K562 (cell line): ENCODE measurements at regions not wholly inside any gene's neighbourhood (a gene's known extent, or its start where the extent isn't known, plus 50 kb on each side); places are given as distances from the start of the nearest gene placed in this dataset.

ENCODE experiments used
- ATAC-seq: fragments of 200-7000 bp; cut with Tn5 transposase; 3 replicates; pipeline ENCODE4 v1.9.1; 2020; ENCODE audit warnings: moderate library complexity
- BruUV-seq: library from RNA; stranded (reverse); fragments of 400-500 nt; replicated peaks from 2 replicates; lab custom pipeline; 2021; lab: Mats Ljungman, UMichigan
- CTCF ChIA-PET: fragments of 300-600 bp; formaldehyde crosslinking; extraction: SDS; loops from one replicate; lab custom pipeline; 2021; ENCODE audit warnings: low intra/inter-chr PET ratio; lab: Yijun Ruan, JAX
- POLR2A ChIA-PET: fragments of 300-600, 350-650 bp; sonication (Branson Sonifier 250); formaldehyde crosslinking; extraction: SDS; loops from one replicate; lab custom pipeline; 2021; ENCODE audit warnings: antibody characterized with exemption, inconsistent platforms; lab: Yijun Ruan, JAX
- DNase-seq, 4 experiments: peaks; one replicate each; pipeline versions ENCODE4 v3.0.0 to v3.0.0-alpha.2; 2011 to 2018; ENCODE audit warnings: low spot score in 3 of 4, mixed read lengths in 3 of 4; ENCODE audit errors: extremely low read depth in 1 of 4
- FAIRE-seq: peaks from 2 replicates; lab custom pipeline; 2011; peaks lifted over from hg19 to GRCh38; lab: Jason Lieb, UNC
- H2AFZ ChIP-seq: 2 replicates; pipeline ENCODE4 v1.6.0; 2011; ENCODE audit warnings: low read depth, low read length, control low read depth, inconsistent platforms
- H3K27ac ChIP-seq: fragments of 200-600 bp; 3 replicates; pipeline ENCODE4 v1.8.0; 2011; ENCODE audit warnings: low read depth, mild to moderate bottlenecking, control low read depth, inconsistent platforms, low read length, moderate library complexity, mixed read lengths; ENCODE audit errors: extremely low read depth
- H3K27me3 ChIP-seq, 2 experiments: fragments of 300-600 bp in 1 of 2; 2 replicates in 1 of 2; 3 replicates in 1 of 2; pipeline versions ENCODE4 v1.6.0 to v1.8.0; 2011; ENCODE audit warnings: inconsistent platforms in 2 of 2, low read length in 2 of 2, mild to moderate bottlenecking in 1 of 2, mixed read lengths in 1 of 2, moderate library complexity in 1 of 2; ENCODE audit not compliant: control insufficient read depth in 2 of 2, insufficient read depth in 2 of 2
- H3K36me3 ChIP-seq: fragments of 300-600 bp; 3 replicates; pipeline ENCODE4 v1.8.0; 2011; ENCODE audit warnings: mild to moderate bottlenecking, low read length, inconsistent platforms; ENCODE audit not compliant: control insufficient read depth, insufficient read depth
- H3K4me1 ChIP-seq, 2 experiments: fragments of 200-600 bp in 1 of 2; replicated peaks in 1 of 2; 2 replicates in 1 of 2; 3 replicates in 1 of 2; pipeline versions ENCODE4 v1.5.1 to v1.8.0; 2011; ENCODE audit warnings: inconsistent platforms in 2 of 2, low read length in 2 of 2, mild to moderate bottlenecking in 1 of 2, mixed read lengths in 1 of 2, moderate library complexity in 1 of 2; ENCODE audit not compliant: control insufficient read depth in 2 of 2, insufficient read depth in 2 of 2
- H3K4me2 ChIP-seq: 2 replicates; pipeline ENCODE4 v1.6.1; 2011; ENCODE audit warnings: low read length, control low read depth, inconsistent platforms, mixed read lengths; ENCODE audit not compliant: insufficient read depth
- H3K4me3 ChIP-seq: fragments of 200-600 bp; sonication (generic), shearing (Covaris generic); 2 replicates; pipeline ENCODE4 v1.5.1; 2016; ENCODE audit warnings: control low read depth, inconsistent platforms
- H3K79me2 ChIP-seq: fragments of 200-600 bp; 3 replicates; pipeline ENCODE4 v1.8.0; 2011; ENCODE audit warnings: low read length, inconsistent platforms; ENCODE audit not compliant: control insufficient read depth, insufficient read depth
- H3K9ac ChIP-seq, 2 experiments: 2 replicates each; pipeline versions ENCODE4 v1.6.0 to v1.6.1; 2011; ENCODE audit warnings: low read depth in 2 of 2, low read length in 2 of 2, control low read depth in 1 of 2, inconsistent platforms in 1 of 2, mild to moderate bottlenecking in 1 of 2, mixed read lengths in 1 of 2; ENCODE audit not compliant: insufficient read depth in 1 of 2
- H3K9me1 ChIP-seq: one replicate; pipeline ENCODE4 v1.6.0; 2011; ENCODE audit warnings: inconsistent platforms, mild to moderate bottlenecking, low read length, moderate library complexity; ENCODE audit not compliant: control insufficient read depth, insufficient read depth
- H3K9me3 ChIP-seq: replicated peaks from 2 replicates; pipeline ENCODE4 v1.5.1; 2011; ENCODE audit warnings: low read depth, low read length, inconsistent platforms; ENCODE audit not compliant: control insufficient read depth, insufficient read depth
- H4K20me1 ChIP-seq: replicated peaks from 2 replicates; pipeline ENCODE4 v1.6.1; 2011; ENCODE audit warnings: low read length, inconsistent platforms, mixed read lengths; ENCODE audit not compliant: control insufficient read depth, insufficient read depth
- CEBPG ChIP-seq, 3 experiments: fragments of 200-800 bp in 1 of 3; sonication (Bioruptor generic) in 1 of 3; sonication (generic) in 1 of 3; formaldehyde crosslinking in 1 of 3; IDR thresholded peaks in 2 of 3; conservative IDR thresholded peaks in 1 of 3; 2 replicates each; pipeline versions ENCODE4 v1.6.1 to v1.8.0; 2016 to 2022; ENCODE audit warnings: missing compliant biosample characterization in 2 of 3, missing genetic modification characterization in 2 of 3, mild to moderate bottlenecking in 1 of 3, missing genetic modification reagents in 1 of 3
- MEF2D ChIP-seq: conservative IDR thresholded peaks from 2 replicates; pipeline ENCODE4 v1.6.1; 2016; ENCODE audit warnings: low read depth, missing genetic modification characterization, missing compliant biosample characterization
- MTA2 ChIP-seq: fragments of 450-650 bp; IDR thresholded peaks from 2 replicates; pipeline ENCODE4 v1.6.1; 2016; ENCODE audit warnings: low read depth
- WGBS: fragments of 100-300 bp; shearing (Covaris generic); methylation state at CpG from one replicate; pipeline ENCODE4 v1.1.6; 2016; ENCODE audit warnings: low coverage, mixed read lengths; ENCODE audit not compliant: insufficient coverage; ENCODE audit errors: missing lambda C conversion rate; 5-methylcytosine and 5-hydroxymethylcytosine counted together
- in situ Hi-C: fragments of 300-500 bp; cut with MboI; formaldehyde crosslinking; loops from 4 replicates; pipeline ENCODE4 v1.15.0; 2018; ENCODE audit warnings: inconsistent platforms, mixed read lengths
- intact Hi-C: fragments of 100-400 bp; cut with micrococcal nuclease; formaldehyde crosslinking; loops from 2 replicates; pipeline ENCODE4 v1.14.2; 2022
- TF ChIP-seq, protein P1 (sequence below), 2 experiments: fragments of 450-650 bp; IDR thresholded peaks; 2 replicates each; pipeline ENCODE4 v1.6.1; 2016

DNA sequence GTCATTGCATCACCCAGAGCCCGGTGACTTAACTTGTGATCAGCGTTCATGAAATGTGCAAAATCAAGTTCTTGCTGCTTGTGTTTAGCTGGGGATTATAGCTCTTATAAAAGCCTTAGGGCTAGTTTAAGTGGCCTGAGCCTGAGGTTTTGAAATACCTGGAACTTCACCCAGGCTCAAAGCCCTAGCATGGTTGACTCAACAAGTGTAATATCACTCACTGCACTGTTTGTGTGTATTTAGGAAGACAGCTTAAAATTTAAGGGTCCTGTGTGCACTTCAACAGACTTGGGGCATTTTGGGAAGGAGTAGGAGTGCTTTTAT is 489.5 kb downstream of the GATA3 start:
- TF ChIP-seq MTA2: no peak
- no peak for TF ChIP-seq CEBPG (CRISPR knock-in tag; IDR thresholded peaks at IDR 0.05)
- TF ChIP-seq CEBPG (tag; conservative IDR thresholded peaks at IDR 0.05 in 1 of 2, IDR thresholded peaks at IDR 0.05 in 1 of 2): 0 out of 4 replicates have a peak, but pooled peaks of 1 of the 2 experiments have one; percentile 11
- ChIA-PET POLR2A (no interaction called here), CTCF (no interaction called here)
- no peak overlapping the region for H2AFZ ChIP-seq
- no peaks in the 10 kb centered on the region for H3K9me3 ChIP-seq
- ATAC-seq: no peak
- no peak for FAIRE-seq
- no TSS peak for BruUV-seq
- in situ Hi-C loops (no loop called here), intact Hi-C loops (no loop called here)
- H3K4me3 ChIP-seq: no peak overlapping the region
- H3K27ac ChIP-seq: no peak overlapping the region
- no peaks in the 10 kb centered on the region for H3K79me2 ChIP-seq
- WGBS: 7% methylated on average over 2 of the region's 2 CpGs
- no peak for DNase-seq
- H4K20me1 ChIP-seq: no peaks in the 10 kb centered on the region
- no peaks in the 10 kb centered on the region for H3K27me3 ChIP-seq
- no peak overlapping the region for H3K9ac ChIP-seq
- H3K4me1 ChIP-seq: no peaks in the 10 kb centered on the region
- no peak overlapping the region for H3K4me2 ChIP-seq
- no peaks in the 10 kb centered on the region for H3K36me3 ChIP-seq
- no peaks in the 10 kb centered on the region for H3K9me1 ChIP-seq

DNA sequence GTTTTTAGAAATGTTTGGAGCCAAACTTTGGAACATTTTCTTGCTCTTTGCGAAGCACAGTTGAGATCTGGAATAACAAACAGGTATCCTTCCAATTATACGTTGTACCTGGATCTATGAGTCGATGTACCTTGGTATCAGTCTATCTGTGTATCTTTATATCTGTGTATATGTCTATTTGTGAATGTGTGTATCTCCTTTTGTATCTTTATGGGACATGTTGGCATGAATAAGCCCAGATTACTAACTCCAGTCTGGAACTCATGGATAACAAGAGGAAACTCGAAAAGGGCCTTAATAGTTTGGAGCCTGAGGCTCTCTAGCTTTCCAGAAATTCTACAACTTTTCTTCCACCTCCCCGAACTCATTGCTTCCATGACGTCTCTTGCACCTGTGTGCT is 490.0 kb downstream of the GATA3 start:
- DNase-seq: no peak
- no TSS peak for BruUV-seq
- no peak for ATAC-seq
- no peaks in the 10 kb centered on the region for H3K9me1 ChIP-seq
- H3K36me3 ChIP-seq: no peaks in the 10 kb centered on the region
- no peak overlapping the region for H2AFZ ChIP-seq
- in situ Hi-C loops: no loop called here
- 2% methylated on average over 6 of the region's 6 CpGs for WGBS
- no peak for FAIRE-seq
- H3K27ac ChIP-seq: no peak overlapping the region
- H3K4me1 ChIP-seq: no peaks in the 10 kb centered on the region
- ChIA-PET CTCF (no interaction called here), POLR2A (no interaction called here)
- intact Hi-C loops: no loop called here
- H3K9ac ChIP-seq: no peak overlapping the region
- no peaks in the 10 kb centered on the region for H3K79me2 ChIP-seq
- no peaks in the 10 kb centered on the region for H3K9me3 ChIP-seq
- H3K4me3 ChIP-seq: no peak overlapping the region
- H3K4me2 ChIP-seq: no peak overlapping the region
- no peaks in the 10 kb centered on the region for H3K27me3 ChIP-seq
- TF ChIP-seq, protein P1, sequence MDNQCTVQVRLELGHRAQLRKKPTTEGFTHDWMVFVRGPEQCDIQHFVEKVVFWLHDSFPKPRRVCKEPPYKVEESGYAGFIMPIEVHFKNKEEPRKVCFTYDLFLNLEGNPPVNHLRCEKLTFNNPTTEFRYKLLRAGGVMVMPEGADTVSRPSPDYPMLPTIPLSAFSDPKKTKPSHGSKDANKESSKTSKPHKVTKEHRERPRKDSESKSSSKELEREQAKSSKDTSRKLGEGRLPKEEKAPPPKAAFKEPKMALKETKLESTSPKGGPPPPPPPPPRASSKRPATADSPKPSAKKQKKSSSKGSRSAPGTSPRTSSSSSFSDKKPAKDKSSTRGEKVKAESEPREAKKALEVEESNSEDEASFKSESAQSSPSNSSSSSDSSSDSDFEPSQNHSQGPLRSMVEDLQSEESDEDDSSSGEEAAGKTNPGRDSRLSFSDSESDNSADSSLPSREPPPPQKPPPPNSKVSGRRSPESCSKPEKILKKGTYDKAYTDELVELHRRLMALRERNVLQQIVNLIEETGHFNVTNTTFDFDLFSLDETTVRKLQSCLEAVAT (IDR thresholded peaks at IDR 0.05): no peak
- TF ChIP-seq MEF2D (tag): no peak
- TF ChIP-seq, all 486 proteins: peak for 0
- H4K20me1 ChIP-seq: no peaks in the 10 kb centered on the region
